ENCODE measurements at regions not wholly inside any gene's neighbourhood (a gene's known extent, or its start where the extent isn't known, plus 50 kb on each side); places are given as distances from the start of the nearest gene placed in this dataset.

- H3K36me3 ChIP-seq (ENCODE audit: control insufficient read depth, insufficient read depth, low read length) = no peaks in the 10 kb centered on the region
- DNase-seq = no peak
- no peak overlapping the region for H3K27ac ChIP-seq (ENCODE audit: low read length)
- no peaks in the 10 kb centered on the region for H3K9me3 ChIP-seq (replicated peaks; ENCODE audit: control insufficient read depth, low read depth, low read length)
- peaks cover 8% of the 10 kb centered on the region for H3K4me1 ChIP-seq (ENCODE audit: control insufficient read depth, insufficient read depth, low read length)
- H3K27me3 ChIP-seq (ENCODE audit: control insufficient read depth, insufficient read depth, low read length) = peaks cover 3% of the 10 kb centered on the region
- no peak overlapping the region for H3K4me3 ChIP-seq (ENCODE audit: low read length)
- 90% methylated on average over 5 of the region's 5 CpGs for WGBS (ENCODE audit: insufficient coverage)
Observed at GRCh38 chr20:40304119-40304613, 384.9 kb downstream of the MAFB start.

GRCh38 chr20:40294747-40295146 lies 394.3 kb downstream of the MAFB start:
- Histone ChIP-seq H3K36me3 (ENCODE audit: control insufficient read depth, insufficient read depth, low read length) (no peaks in the 10 kb centered on the region), H3K27ac (ENCODE audit: low read length) (no peak overlapping the region), H3K27me3 (ENCODE audit: control insufficient read depth, insufficient read depth, low read length) (no peaks in the 10 kb centered on the region), H3K4me1 (ENCODE audit: control insufficient read depth, insufficient read depth, low read length) (peaks cover 9% of the 10 kb centered on the region), H3K4me3 (ENCODE audit: low read length) (no peak overlapping the region), H3K9me3 (replicated peaks; ENCODE audit: control insufficient read depth, low read depth, low read length) (no peaks in the 10 kb centered on the region)
- WGBS (ENCODE audit: insufficient coverage) = no CpG with 5 or more reads among the region's 1 CpG
- DNase-seq = no peak

GRCh38 chr20:40294175-40294574 lies 394.9 kb downstream of the MAFB start:
- Histone ChIP-seq H3K4me1 (ENCODE audit: control insufficient read depth, insufficient read depth, low read length) (peaks cover 9% of the 10 kb centered on the region), H3K4me3 (ENCODE audit: low read length) (no peak overlapping the region), H3K9me3 (replicated peaks; ENCODE audit: control insufficient read depth, low read depth, low read length) (no peaks in the 10 kb centered on the region), H3K36me3 (ENCODE audit: control insufficient read depth, insufficient read depth, low read length) (no peaks in the 10 kb centered on the region), H3K27ac (ENCODE audit: low read length) (no peak overlapping the region), H3K27me3 (ENCODE audit: control insufficient read depth, insufficient read depth, low read length) (no peaks in the 10 kb centered on the region)
- DNase-seq = no peak
- WGBS (ENCODE audit: insufficient coverage) = 33% methylated on average over 4 of the region's 6 CpGs

GRCh38 chr20:40293740-40294139 lies 395.3 kb downstream of the MAFB start:
- Histone ChIP-seq H3K36me3 (ENCODE audit: control insufficient read depth, insufficient read depth, low read length) (no peaks in the 10 kb centered on the region), H3K4me1 (ENCODE audit: control insufficient read depth, insufficient read depth, low read length) (peaks cover 9% of the 10 kb centered on the region), H3K27me3 (ENCODE audit: control insufficient read depth, insufficient read depth, low read length) (no peaks in the 10 kb centered on the region), H3K27ac (ENCODE audit: low read length) (no peak overlapping the region), H3K9me3 (replicated peaks; ENCODE audit: control insufficient read depth, low read depth, low read length) (no peaks in the 10 kb centered on the region), H3K4me3 (ENCODE audit: low read length) (no peak overlapping the region)
- peak; percentile 60 for DNase-seq
- WGBS (ENCODE audit: insufficient coverage) = no CpG with 5 or more reads among the region's 1 CpG

GRCh38 chr20:40291493-40292135 lies 397.4 kb downstream of the MAFB start:
- Histone ChIP-seq H3K27me3 (ENCODE audit: control insufficient read depth, insufficient read depth, low read length) (no peaks in the 10 kb centered on the region), H3K4me3 (ENCODE audit: low read length) (no peak overlapping the region), H3K4me1 (ENCODE audit: control insufficient read depth, insufficient read depth, low read length) (peaks cover 19% of the 10 kb centered on the region), H3K9me3 (replicated peaks; ENCODE audit: control insufficient read depth, low read depth, low read length) (no peaks in the 10 kb centered on the region), H3K36me3 (ENCODE audit: control insufficient read depth, insufficient read depth, low read length) (no peaks in the 10 kb centered on the region), H3K27ac (ENCODE audit: low read length) (no peak overlapping the region)
- no peak for DNase-seq
- no CpG with 5 or more reads among the region's 2 CpGs for WGBS (ENCODE audit: insufficient coverage)

GRCh38 chr20:40287683-40288082 lies 401.4 kb downstream of the MAFB start:
- Histone ChIP-seq H3K4me1 (ENCODE audit: control insufficient read depth, insufficient read depth, low read length) (peaks cover 14% of the 10 kb centered on the region), H3K36me3 (ENCODE audit: control insufficient read depth, insufficient read depth, low read length) (no peaks in the 10 kb centered on the region), H3K27me3 (ENCODE audit: control insufficient read depth, insufficient read depth, low read length) (peaks cover 2% of the 10 kb centered on the region), H3K4me3 (ENCODE audit: low read length) (no peak overlapping the region), H3K9me3 (replicated peaks; ENCODE audit: control insufficient read depth, low read depth, low read length) (no peaks in the 10 kb centered on the region), H3K27ac (ENCODE audit: low read length) (no peak overlapping the region)
- no CpG with 5 or more reads among the region's 2 CpGs for WGBS (ENCODE audit: insufficient coverage)
- no peak for DNase-seq

GRCh38 chr20:40286975-40287531 lies 402.0 kb downstream of the MAFB start:
- H3K9me3 ChIP-seq (replicated peaks; ENCODE audit: control insufficient read depth, low read depth, low read length) = no peaks in the 10 kb centered on the region
- DNase-seq = peak; percentile 75
- no peaks in the 10 kb centered on the region for H3K36me3 ChIP-seq (ENCODE audit: control insufficient read depth, insufficient read depth, low read length)
- 74% methylated on average over 8 of the region's 10 CpGs for WGBS (ENCODE audit: insufficient coverage)
- H3K4me1 ChIP-seq (ENCODE audit: control insufficient read depth, insufficient read depth, low read length) = peaks cover 19% of the 10 kb centered on the region
- H3K27ac ChIP-seq (ENCODE audit: low read length) = peak overlapping the region; percentile 14
- peaks cover 2% of the 10 kb centered on the region for H3K27me3 ChIP-seq (ENCODE audit: control insufficient read depth, insufficient read depth, low read length)
- H3K4me3 ChIP-seq (ENCODE audit: low read length) = no peak overlapping the region

- Histone ChIP-seq H3K9me3 (replicated peaks; ENCODE audit: control insufficient read depth, low read depth, low read length) (no peaks in the 10 kb centered on the region), H3K36me3 (ENCODE audit: control insufficient read depth, insufficient read depth, low read length) (no peaks in the 10 kb centered on the region), H3K27ac (ENCODE audit: low read length) (no peak overlapping the region), H3K4me1 (ENCODE audit: control insufficient read depth, insufficient read depth, low read length) (peaks cover 19% of the 10 kb centered on the region), H3K4me3 (ENCODE audit: low read length) (no peak overlapping the region), H3K27me3 (ENCODE audit: control insufficient read depth, insufficient read depth, low read length) (peaks cover 2% of the 10 kb centered on the region)
- WGBS (ENCODE audit: insufficient coverage) = no CpG with 5 or more reads among the region's 2 CpGs
- DNase-seq = no peak
Observed at GRCh38 chr20:40284611-40285010, 404.4 kb downstream of the MAFB start.

- Histone ChIP-seq H3K4me3 (ENCODE audit: low read length) (no peak overlapping the region), H3K27me3 (ENCODE audit: control insufficient read depth, insufficient read depth, low read length) (peaks cover 2% of the 10 kb centered on the region), H3K9me3 (replicated peaks; ENCODE audit: control insufficient read depth, low read depth, low read length) (no peaks in the 10 kb centered on the region), H3K27ac (ENCODE audit: low read length) (no peak overlapping the region), H3K4me1 (ENCODE audit: control insufficient read depth, insufficient read depth, low read length) (peaks cover 19% of the 10 kb centered on the region), H3K36me3 (ENCODE audit: control insufficient read depth, insufficient read depth, low read length) (no peaks in the 10 kb centered on the region)
- WGBS (ENCODE audit: insufficient coverage) = no CpG with 5 or more reads among the region's 1 CpG
- DNase-seq = no peak
Observed at GRCh38 chr20:40283689-40284088, 405.3 kb downstream of the MAFB start.

GRCh38 chr20:40282941-40283340 lies 406.1 kb downstream of the MAFB start:
- H3K36me3 ChIP-seq (ENCODE audit: control insufficient read depth, insufficient read depth, low read length) = no peaks in the 10 kb centered on the region
- H3K9me3 ChIP-seq (replicated peaks; ENCODE audit: control insufficient read depth, low read depth, low read length) = no peaks in the 10 kb centered on the region
- H3K4me3 ChIP-seq (ENCODE audit: low read length) = no peak overlapping the region
- H3K27me3 ChIP-seq (ENCODE audit: control insufficient read depth, insufficient read depth, low read length) = peaks cover 2% of the 10 kb centered on the region
- peaks cover 19% of the 10 kb centered on the region for H3K4me1 ChIP-seq (ENCODE audit: control insufficient read depth, insufficient read depth, low read length)
- WGBS (ENCODE audit: insufficient coverage) = no CpG with 5 or more reads among the region's 2 CpGs
- no peak for DNase-seq
- H3K27ac ChIP-seq (ENCODE audit: low read length) = no peak overlapping the region
